HEK293 (cell line): ENCODE measurements at regions not wholly inside any gene's neighbourhood (a gene's known extent, or its start where the extent isn't known, plus 50 kb on each side); places are given as distances from the start of the nearest gene placed in this dataset.

ENCODE experiments used
- CTCF ChIA-PET: fragments of 350-600 bp; formaldehyde crosslinking; extraction: SDS; loops from one replicate; lab custom pipeline; 2021; ENCODE audit warnings: antibody characterized with exemption; lab: Yijun Ruan, JAX
- POLR2A ChIA-PET: fragments of 300-600 bp; formaldehyde crosslinking; extraction: SDS; loops from one replicate; lab custom pipeline; 2020; ENCODE audit warnings: antibody characterized with exemption, inconsistent platforms; lab: Yijun Ruan, JAX
- H3K27ac ChIP-seq: fragments of 200-500 bp; sonication (Bioruptor generic); 2 replicates; pipeline ENCODE4 v1.5.1; 2014; ENCODE audit warnings: low read depth, low read length, control low read depth, inconsistent platforms; ENCODE audit errors: extremely low read depth
- H3K36me3 ChIP-seq, 2 experiments: fragments of 200-500 bp in 1 of 2; sonication (Bioruptor generic) in 1 of 2; 1 replicate in 1 of 2; 2 replicates in 1 of 2; pipeline ENCODE4 v1.5.1; 2014 to 2017; ENCODE audit warnings: inconsistent platforms in 2 of 2, low read length in 2 of 2; ENCODE audit not compliant: control insufficient read depth in 2 of 2, insufficient read depth in 1 of 2
- H3K4me1 ChIP-seq: fragments of 200-500 bp; sonication (Bioruptor generic); 2 replicates; pipeline ENCODE4 v1.5.1; 2014; ENCODE audit warnings: mild to moderate bottlenecking, low read length, inconsistent platforms; ENCODE audit not compliant: control insufficient read depth, insufficient read depth
- H3K4me3 ChIP-seq: 2 replicates; pipeline ENCODE4 v1.5.1; 2011; ENCODE audit warnings: low read depth, mild to moderate bottlenecking, control low read depth, low read length, moderate library complexity
- H3K9me3 ChIP-seq: fragments of 200-500 bp; sonication (Bioruptor generic); 2 replicates; pipeline ENCODE4 v1.5.1; 2014; ENCODE audit warnings: low read depth, low read length, inconsistent platforms; ENCODE audit not compliant: control insufficient read depth, insufficient read depth
- HIC1 ChIP-seq: fragments of 450-650 bp; formaldehyde crosslinking; IDR thresholded peaks from 2 replicates; pipeline ENCODE4 v1.5.1; 2016; ENCODE audit warnings: missing biosample characterization, missing genetic modification characterization
- MYNN ChIP-seq: fragments of 450-650 bp; formaldehyde crosslinking; IDR thresholded peaks from 2 replicates; pipeline ENCODE4 v1.5.1; 2016; ENCODE audit warnings: missing biosample characterization, missing genetic modification characterization, borderline replicate concordance
- PRDM1 ChIP-seq: fragments of 450-650 bp; formaldehyde crosslinking; IDR thresholded peaks from 2 replicates; pipeline ENCODE4; 2016; ENCODE audit warnings: missing biosample characterization, missing genetic modification characterization
- SP3 ChIP-seq: fragments of 450-650 bp; formaldehyde crosslinking; IDR thresholded peaks from 2 replicates; pipeline ENCODE4 v1.5.1; 2016; ENCODE audit warnings: missing biosample characterization, missing genetic modification characterization
- ZEB2 ChIP-seq: fragments of 450-650 bp; formaldehyde crosslinking; IDR thresholded peaks from 2 replicates; pipeline ENCODE4 v1.5.1; 2016; ENCODE audit warnings: missing biosample characterization, missing genetic modification characterization
- ZFP37 ChIP-seq: fragments of 450-650 bp; formaldehyde crosslinking; IDR thresholded peaks from 2 replicates; pipeline ENCODE4 v1.5.1; 2016; ENCODE audit warnings: missing biosample characterization, missing genetic modification characterization
- ZNF157 ChIP-seq: fragments of 450-650 bp; formaldehyde crosslinking; IDR thresholded peaks from 2 replicates; pipeline ENCODE4 v1.5.1; 2016; ENCODE audit warnings: missing biosample characterization, missing genetic modification characterization
- ZNF354C ChIP-seq: fragments of 450-650 bp; formaldehyde crosslinking; IDR thresholded peaks from 2 replicates; pipeline ENCODE4 v1.5.1; 2016; ENCODE audit warnings: missing biosample characterization, missing genetic modification characterization, low read depth, borderline replicate concordance
- ZNF433 ChIP-seq: fragments of 450-650 bp; formaldehyde crosslinking; IDR thresholded peaks from 2 replicates; pipeline ENCODE4 v1.5.1; 2016; ENCODE audit warnings: missing biosample characterization, missing genetic modification characterization, low read depth
- ZNF560 ChIP-seq: fragments of 450-650 bp; formaldehyde crosslinking; IDR thresholded peaks from 2 replicates; pipeline ENCODE4 v1.5.1; 2017; ENCODE audit warnings: missing biosample characterization, missing genetic modification characterization, borderline replicate concordance
- TF ChIP-seq, protein P1 (sequence below): fragments of 450-650 bp; formaldehyde crosslinking; IDR thresholded peaks from 2 replicates; pipeline ENCODE4 v1.5.1; 2016; ENCODE audit warnings: missing biosample characterization, missing genetic modification characterization
- TF ChIP-seq, protein P2 (sequence below): fragments of 450-650 bp; formaldehyde crosslinking; IDR thresholded peaks from 2 replicates; pipeline ENCODE4 v1.5.1; 2016; ENCODE audit warnings: missing biosample characterization, missing genetic modification characterization
- TF ChIP-seq, protein P3 (sequence below): fragments of 450-650 bp; formaldehyde crosslinking; IDR thresholded peaks from 2 replicates; pipeline ENCODE4 v1.5.1; 2016; ENCODE audit warnings: missing biosample characterization, missing genetic modification characterization, borderline replicate concordance
- TF ChIP-seq, protein P4 (sequence below): sonication (generic); formaldehyde crosslinking; IDR thresholded peaks from 2 replicates; pipeline ENCODE4 v1.8.1; 2022; ENCODE audit warnings: mild to moderate bottlenecking, moderate library complexity, missing genetic modification reagents

DNA sequence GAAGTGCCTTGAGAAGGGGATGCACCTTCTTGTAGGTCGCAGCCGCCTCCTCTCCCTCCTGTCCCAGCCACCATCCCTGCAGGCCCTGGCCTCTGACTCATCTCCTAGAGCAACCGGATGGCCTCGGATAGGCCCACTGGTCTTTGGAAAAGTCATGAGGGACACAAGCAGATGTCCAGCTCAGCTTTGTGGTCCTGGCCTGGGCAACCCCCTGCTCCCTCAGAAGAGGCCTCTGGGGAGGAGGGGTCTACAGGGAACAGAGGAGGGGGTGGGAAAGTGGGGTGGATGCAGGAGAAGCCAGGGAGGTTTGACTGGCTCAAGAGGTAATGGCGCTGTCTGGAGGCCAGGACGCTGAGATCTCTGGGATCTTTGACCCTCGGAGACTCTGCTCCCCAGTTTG is 259.2 kb upstream of the TLE3 start (continued):
- TF ChIP-seq HIC1 (tag by site-specific recombination) = no peak
- TF ChIP-seq ZFP37 (tag by site-specific recombination) = no peak
- TF ChIP-seq, protein P1, sequence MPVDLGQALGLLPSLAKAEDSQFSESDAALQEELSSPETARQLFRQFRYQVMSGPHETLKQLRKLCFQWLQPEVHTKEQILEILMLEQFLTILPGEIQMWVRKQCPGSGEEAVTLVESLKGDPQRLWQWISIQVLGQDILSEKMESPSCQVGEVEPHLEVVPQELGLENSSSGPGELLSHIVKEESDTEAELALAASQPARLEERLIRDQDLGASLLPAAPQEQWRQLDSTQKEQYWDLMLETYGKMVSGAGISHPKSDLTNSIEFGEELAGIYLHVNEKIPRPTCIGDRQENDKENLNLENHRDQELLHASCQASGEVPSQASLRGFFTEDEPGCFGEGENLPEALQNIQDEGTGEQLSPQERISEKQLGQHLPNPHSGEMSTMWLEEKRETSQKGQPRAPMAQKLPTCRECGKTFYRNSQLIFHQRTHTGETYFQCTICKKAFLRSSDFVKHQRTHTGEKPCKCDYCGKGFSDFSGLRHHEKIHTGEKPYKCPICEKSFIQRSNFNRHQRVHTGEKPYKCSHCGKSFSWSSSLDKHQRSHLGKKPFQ (tag by site-specific recombination) = no peak

DNA sequence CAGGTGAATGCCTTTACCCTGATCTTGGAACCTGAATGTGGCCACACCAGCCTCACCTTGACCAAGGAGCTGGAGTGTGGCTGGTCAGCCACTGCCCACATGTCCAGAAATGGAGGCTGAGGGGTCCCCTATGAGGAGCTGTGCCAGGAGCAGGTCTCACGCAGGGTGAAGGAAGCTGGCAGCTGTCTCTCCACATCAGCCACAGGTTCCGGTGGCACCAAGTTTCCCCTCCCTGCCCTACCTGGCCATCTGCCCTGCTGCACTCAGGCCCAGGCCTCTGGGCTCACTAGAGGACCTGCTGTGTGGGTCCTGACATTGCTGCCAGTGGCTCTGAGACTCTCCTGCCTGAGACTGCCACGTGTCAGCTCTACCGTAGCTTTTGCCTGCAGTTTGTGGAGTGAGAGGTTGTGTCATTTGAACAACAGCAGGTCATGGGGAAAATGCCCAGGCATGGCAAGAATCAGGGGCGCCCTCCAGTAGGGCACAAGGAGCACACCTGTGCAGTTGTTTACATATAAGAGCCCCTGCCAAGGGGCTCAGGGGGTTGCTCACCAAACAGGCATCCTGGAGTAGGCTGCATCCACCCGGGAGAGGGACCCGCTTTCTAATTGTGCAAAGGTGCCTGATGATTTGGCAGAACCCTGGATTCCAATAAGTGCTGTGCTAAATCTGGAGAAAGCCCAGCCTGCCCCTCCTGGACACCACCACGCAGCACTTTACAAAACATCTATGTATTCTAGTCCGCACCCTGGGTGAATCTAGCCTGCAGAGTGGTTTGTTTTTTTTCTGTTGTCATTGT is 258.5 kb upstream of the TLE3 start:
- H3K27ac ChIP-seq = no peak overlapping the region
- no peak overlapping the region for H3K4me3 ChIP-seq
- POLR2A ChIA-PET = interaction anchor here (0.6 kb wide), 1 partner anchor 255 kb away, joined by 3 read pairs; no protein-coding TSS in a partner anchor
- no peaks in the 10 kb centered on the region for H3K4me1 ChIP-seq
- no peaks in the 10 kb centered on the region for H3K36me3 ChIP-seq
- TF ChIP-seq ZNF354C (tag by site-specific recombination) = no peak
- TF ChIP-seq PRDM1 (tag by site-specific recombination) = no peak
- TF ChIP-seq, protein P2, sequence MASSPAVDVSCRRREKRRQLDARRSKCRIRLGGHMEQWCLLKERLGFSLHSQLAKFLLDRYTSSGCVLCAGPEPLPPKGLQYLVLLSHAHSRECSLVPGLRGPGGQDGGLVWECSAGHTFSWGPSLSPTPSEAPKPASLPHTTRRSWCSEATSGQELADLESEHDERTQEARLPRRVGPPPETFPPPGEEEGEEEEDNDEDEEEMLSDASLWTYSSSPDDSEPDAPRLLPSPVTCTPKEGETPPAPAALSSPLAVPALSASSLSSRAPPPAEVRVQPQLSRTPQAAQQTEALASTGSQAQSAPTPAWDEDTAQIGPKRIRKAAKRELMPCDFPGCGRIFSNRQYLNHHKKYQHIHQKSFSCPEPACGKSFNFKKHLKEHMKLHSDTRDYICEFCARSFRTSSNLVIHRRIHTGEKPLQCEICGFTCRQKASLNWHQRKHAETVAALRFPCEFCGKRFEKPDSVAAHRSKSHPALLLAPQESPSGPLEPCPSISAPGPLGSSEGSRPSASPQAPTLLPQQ (tag by site-specific recombination) = no peak
- TF ChIP-seq, protein P3, sequence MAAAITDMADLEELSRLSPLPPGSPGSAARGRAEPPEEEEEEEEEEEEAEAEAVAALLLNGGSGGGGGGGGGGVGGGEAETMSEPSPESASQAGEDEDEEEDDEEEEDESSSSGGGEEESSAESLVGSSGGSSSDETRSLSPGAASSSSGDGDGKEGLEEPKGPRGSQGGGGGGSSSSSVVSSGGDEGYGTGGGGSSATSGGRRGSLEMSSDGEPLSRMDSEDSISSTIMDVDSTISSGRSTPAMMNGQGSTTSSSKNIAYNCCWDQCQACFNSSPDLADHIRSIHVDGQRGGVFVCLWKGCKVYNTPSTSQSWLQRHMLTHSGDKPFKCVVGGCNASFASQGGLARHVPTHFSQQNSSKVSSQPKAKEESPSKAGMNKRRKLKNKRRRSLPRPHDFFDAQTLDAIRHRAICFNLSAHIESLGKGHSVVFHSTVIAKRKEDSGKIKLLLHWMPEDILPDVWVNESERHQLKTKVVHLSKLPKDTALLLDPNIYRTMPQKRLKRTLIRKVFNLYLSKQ (tag by site-specific recombination) = no peak
- TF ChIP-seq ZEB2 (tag by site-specific recombination) = no peak
- TF ChIP-seq ZNF157 (tag by site-specific recombination) = no peak
- no peak for TF ChIP-seq ZNF433 (tag by site-specific recombination)
- TF ChIP-seq ZNF560 = no peak
- no peak for TF ChIP-seq SP3 (tag by site-specific recombination)
- TF ChIP-seq, protein P4, sequence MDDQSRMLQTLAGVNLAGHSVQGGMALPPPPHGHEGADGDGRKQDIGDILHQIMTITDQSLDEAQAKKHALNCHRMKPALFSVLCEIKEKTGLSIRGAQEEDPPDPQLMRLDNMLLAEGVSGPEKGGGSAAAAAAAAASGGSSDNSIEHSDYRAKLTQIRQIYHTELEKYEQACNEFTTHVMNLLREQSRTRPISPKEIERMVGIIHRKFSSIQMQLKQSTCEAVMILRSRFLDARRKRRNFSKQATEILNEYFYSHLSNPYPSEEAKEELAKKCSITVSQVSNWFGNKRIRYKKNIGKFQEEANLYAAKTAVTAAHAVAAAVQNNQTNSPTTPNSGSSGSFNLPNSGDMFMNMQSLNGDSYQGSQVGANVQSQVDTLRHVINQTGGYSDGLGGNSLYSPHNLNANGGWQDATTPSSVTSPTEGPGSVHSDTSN = no peak
- no peak for TF ChIP-seq MYNN (tag by site-specific recombination)
- no peaks in the 10 kb centered on the region for H3K9me3 ChIP-seq
- CTCF ChIA-PET = no interaction called here
